Endothelial cell of umbilical vein (primary cell): ENCODE measurements at regions not wholly inside any gene's neighbourhood (a gene's known extent, or its start where the extent isn't known, plus 50 kb on each side); places are given as distances from the start of the nearest gene placed in this dataset.

Experiments
- BruUV-seq: library from RNA; stranded (reverse); fragments of 400-500 nt; replicated peaks from 2 replicates; lab custom pipeline; 2021; lab: Mats Ljungman, UMichigan
- CTCF ChIA-PET: fragments of 300-600, 350-600 bp; sonication (Branson Sonifier 250); formaldehyde crosslinking; loops from one replicate; lab custom pipeline; 2021; ENCODE audit warnings: antibody characterized with exemption, inconsistent platforms; lab: Charles Lee
- POLR2A ChIA-PET: fragments of 300-600, 350-600 bp; sonication (Branson Sonifier 250); formaldehyde crosslinking; loops from one replicate; lab custom pipeline; 2021; ENCODE audit warnings: antibody characterized with exemption, inconsistent platforms; lab: Charles Lee
- DNase-seq: peaks from one replicate; pipeline ENCODE4 v3.0.0-alpha.2; 2011; ENCODE audit warnings: low read depth, low spot score
- FAIRE-seq: peaks from 2 replicates; lab custom pipeline; 2011; peaks lifted over from hg19 to GRCh38; lab: Jason Lieb, UNC
- H2AFZ ChIP-seq: 2 replicates; pipeline ENCODE4 v1.6.0; 2012; ENCODE audit warnings: low read depth, low read length, control low read depth, inconsistent platforms
- H3K27ac ChIP-seq: 2 replicates; pipeline ENCODE4 v1.5.1; 2011; ENCODE audit warnings: low read depth, mild to moderate bottlenecking, control low read depth, low read length, moderate library complexity; ENCODE audit not compliant: insufficient read depth
- H3K27me3 ChIP-seq, 2 experiments: 2 replicates each; pipeline versions ENCODE4 v1.6.0 to v1.6.1; 2011; ENCODE audit warnings: low read length in 2 of 2, mixed read lengths in 1 of 2; ENCODE audit not compliant: control insufficient read depth in 2 of 2, insufficient read depth in 2 of 2
- H3K36me3 ChIP-seq, 2 experiments: 2 replicates in 1 of 2; 3 replicates in 1 of 2; pipeline ENCODE4 v1.5.1; 2011; ENCODE audit warnings: low read length in 2 of 2, mild to moderate bottlenecking in 1 of 2, moderate library complexity in 1 of 2; ENCODE audit not compliant: control insufficient read depth in 2 of 2, insufficient read depth in 2 of 2; ENCODE audit errors: extremely low read depth in 1 of 2
- H3K4me1 ChIP-seq: 3 replicates; pipeline ENCODE4 v1.5.1; 2011; ENCODE audit warnings: mild to moderate bottlenecking, low read length; ENCODE audit not compliant: control insufficient read depth, insufficient read depth; ENCODE audit errors: extremely low read depth
- H3K4me2 ChIP-seq: 2 replicates; pipeline ENCODE4 v1.6.1; 2011; ENCODE audit warnings: low read length, control low read depth, mixed read lengths; ENCODE audit not compliant: insufficient read depth
- H3K4me3 ChIP-seq, 3 experiments: fragments of 200-600 bp in 1 of 3; sonication (generic), shearing (Covaris generic) in 1 of 3; replicated peaks in 1 of 3; 2 replicates each; pipeline ENCODE4 v1.5.1; 2011 to 2016; ENCODE audit warnings: control low read depth in 3 of 3, low read length in 3 of 3, mild to moderate bottlenecking in 2 of 3, inconsistent platforms in 1 of 3, low read depth in 1 of 3, moderate library complexity in 1 of 3; ENCODE audit not compliant: insufficient read depth in 1 of 3
- H3K79me2 ChIP-seq: 2 replicates; pipeline ENCODE4 v1.6.0; 2012; ENCODE audit warnings: low read length, inconsistent platforms; ENCODE audit not compliant: control insufficient read depth, insufficient read depth
- H3K9ac ChIP-seq: replicated peaks from 2 replicates; pipeline ENCODE3; 2011; ENCODE audit warnings: low read length, control low read depth; ENCODE audit not compliant: insufficient read depth; ENCODE audit errors: extremely low read depth
- H3K9me1 ChIP-seq: replicated peaks from 3 replicates; pipeline ENCODE4 v1.6.0; 2011; ENCODE audit warnings: mild to moderate bottlenecking, low read length; ENCODE audit not compliant: control insufficient read depth, insufficient read depth; ENCODE audit errors: extremely low read depth
- H3K9me3 ChIP-seq: replicated peaks from 2 replicates; pipeline ENCODE4 v1.5.1; 2012; ENCODE audit warnings: low read length, inconsistent platforms; ENCODE audit not compliant: control insufficient read depth, insufficient read depth
- H4K20me1 ChIP-seq: replicated peaks from 2 replicates; pipeline ENCODE3; 2011; ENCODE audit warnings: mild to moderate bottlenecking, low read length; ENCODE audit not compliant: control insufficient read depth, insufficient read depth; ENCODE audit errors: extremely low read depth
- EZH2 ChIP-seq: IDR thresholded peaks from 2 replicates; pipeline ENCODE4 v1.6.1; 2012; ENCODE audit warnings: borderline replicate concordance, low read depth, mild to moderate bottlenecking, moderate library complexity, low read length, inconsistent platforms; ENCODE audit not compliant: severe bottlenecking
- FOS ChIP-seq: IDR thresholded peaks from 2 replicates; pipeline ENCODE4 v1.6.1; 2011; ENCODE audit warnings: mild to moderate bottlenecking, low read length, moderate library complexity, borderline replicate concordance; ENCODE audit not compliant: insufficient read depth
- GATA2 ChIP-seq: IDR thresholded peaks from 2 replicates; pipeline ENCODE4 v1.7.0; 2011; ENCODE audit warnings: low read depth, mild to moderate bottlenecking, moderate library complexity, mixed read lengths, low read length; ENCODE audit not compliant: insufficient read length, insufficient read depth
- JUN ChIP-seq: IDR thresholded peaks from 2 replicates; pipeline ENCODE4 v1.6.1; 2011; ENCODE audit warnings: borderline replicate concordance, low read depth; ENCODE audit not compliant: insufficient read length, insufficient read depth
- MYC ChIP-seq: IDR thresholded peaks from one replicate; pipeline ENCODE4 v1.6.1; 2011; ENCODE audit warnings: mild to moderate bottlenecking, low read depth, low read length
- POLR2A ChIP-seq: IDR thresholded peaks from 2 replicates; pipeline ENCODE4 v1.6.1; 2012; ENCODE audit warnings: low read depth, mild to moderate bottlenecking, control low read depth, low read length
- POLR2AphosphoS5 ChIP-seq: IDR thresholded peaks from 2 replicates; pipeline ENCODE4 v1.6.1; 2012; ENCODE audit warnings: low read depth, mild to moderate bottlenecking, control low read depth, low read length, moderate library complexity; ENCODE audit not compliant: insufficient read depth
- dilution Hi-C: fragments of 300-500 bp; cut with MboI; formaldehyde crosslinking; loops from one replicate; pipeline ENCODE4 v1.15.0; 2019; ENCODE audit warnings: low sequenced_read_pairs; ENCODE audit not compliant: extremely low pct_ligation_motif_present
- intact Hi-C: fragments of 100-400 bp; cut with micrococcal nuclease; formaldehyde crosslinking; loops from one replicate; pipeline ENCODE4 v1.10.0; 2022
- TF ChIP-seq, protein P1 (sequence below), 2 donors: IDR thresholded peaks; 1 replicate in 1 of 2; 2 replicates in 1 of 2; pipeline ENCODE4 v1.5.1; 2011; ENCODE audit warnings: low read length in 2 of 2, mild to moderate bottlenecking in 2 of 2, moderate library complexity in 2 of 2, control low read depth in 1 of 2, inconsistent platforms in 1 of 2, low read depth in 1 of 2; ENCODE audit not compliant: insufficient read depth in 1 of 2; ENCODE audit errors: extremely low read depth in 1 of 2
- TF ChIP-seq, protein P2 (sequence below): IDR thresholded peaks from 2 replicates; pipeline ENCODE4 v1.6.1; 2011; ENCODE audit not compliant: insufficient read depth, insufficient read length

DNA sequence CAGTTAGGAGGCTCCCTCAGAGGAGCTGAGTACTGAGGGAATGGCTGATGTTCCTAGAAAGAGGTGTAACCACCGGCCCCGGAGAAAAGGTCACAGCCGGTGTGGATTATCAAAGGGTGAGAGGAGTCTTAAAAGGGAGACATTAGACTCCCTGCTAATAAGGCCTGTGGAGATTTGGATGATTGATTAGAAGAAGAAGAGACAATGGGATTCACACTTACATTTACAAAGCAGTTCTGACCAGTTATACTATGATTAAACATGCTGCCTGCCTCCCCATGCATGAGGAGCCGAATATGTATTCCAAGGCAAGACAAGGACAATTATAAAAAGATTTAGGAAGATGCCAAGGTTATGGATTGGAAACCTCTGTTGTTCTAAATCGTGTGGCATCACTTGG, 302.4 kb downstream of the SLC4A3 start:
- Histone ChIP-seq H3K36me3 (no peaks in the 10 kb centered on the region), H3K4me3 (no peak overlapping the region), H3K27ac (no peak overlapping the region), H3K79me2 (no peaks in the 10 kb centered on the region), H3K27me3 (no peaks in the 10 kb centered on the region), H4K20me1 (no peaks in the 10 kb centered on the region), H2AFZ (no peak overlapping the region), H3K4me2 (no peak overlapping the region), H3K9ac (no peak overlapping the region), H3K9me1 (no peaks in the 10 kb centered on the region), H3K9me3 (peaks cover 5% of the 10 kb centered on the region), H3K4me1 (no peaks in the 10 kb centered on the region)
- no TSS peak for BruUV-seq
- POLR2A ChIA-PET: no interaction called here
- FAIRE-seq: no peak
- no peak for DNase-seq
- intact Hi-C loops: no loop called here
- no peak for TF ChIP-seq GATA2
- TF ChIP-seq EZH2: no peak
- no peak for TF ChIP-seq POLR2AphosphoS5
- TF ChIP-seq JUN: no peak
- TF ChIP-seq FOS: no peak
- no peak for TF ChIP-seq MYC
- TF ChIP-seq POLR2A: no peak
- TF ChIP-seq, protein P1, sequence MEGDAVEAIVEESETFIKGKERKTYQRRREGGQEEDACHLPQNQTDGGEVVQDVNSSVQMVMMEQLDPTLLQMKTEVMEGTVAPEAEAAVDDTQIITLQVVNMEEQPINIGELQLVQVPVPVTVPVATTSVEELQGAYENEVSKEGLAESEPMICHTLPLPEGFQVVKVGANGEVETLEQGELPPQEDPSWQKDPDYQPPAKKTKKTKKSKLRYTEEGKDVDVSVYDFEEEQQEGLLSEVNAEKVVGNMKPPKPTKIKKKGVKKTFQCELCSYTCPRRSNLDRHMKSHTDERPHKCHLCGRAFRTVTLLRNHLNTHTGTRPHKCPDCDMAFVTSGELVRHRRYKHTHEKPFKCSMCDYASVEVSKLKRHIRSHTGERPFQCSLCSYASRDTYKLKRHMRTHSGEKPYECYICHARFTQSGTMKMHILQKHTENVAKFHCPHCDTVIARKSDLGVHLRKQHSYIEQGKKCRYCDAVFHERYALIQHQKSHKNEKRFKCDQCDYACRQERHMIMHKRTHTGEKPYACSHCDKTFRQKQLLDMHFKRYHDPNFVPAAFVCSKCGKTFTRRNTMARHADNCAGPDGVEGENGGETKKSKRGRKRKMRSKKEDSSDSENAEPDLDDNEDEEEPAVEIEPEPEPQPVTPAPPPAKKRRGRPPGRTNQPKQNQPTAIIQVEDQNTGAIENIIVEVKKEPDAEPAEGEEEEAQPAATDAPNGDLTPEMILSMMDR (IDR thresholded peaks at IDR 0.05; ENCODE audit: extremely low read depth in 1 of 2, insufficient read depth in 1 of 2, low read depth in 1 of 2, low read length in 2 of 2): no peak
- TF ChIP-seq, protein P2, sequence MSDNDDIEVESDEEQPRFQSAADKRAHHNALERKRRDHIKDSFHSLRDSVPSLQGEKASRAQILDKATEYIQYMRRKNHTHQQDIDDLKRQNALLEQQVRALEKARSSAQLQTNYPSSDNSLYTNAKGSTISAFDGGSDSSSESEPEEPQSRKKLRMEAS: no peak
- CTCF ChIA-PET: no interaction called here
- dilution Hi-C loops: no loop called here
